ENCODE measurements at regions not wholly inside any gene's neighbourhood (a gene's known extent, or its start where the extent isn't known, plus 50 kb on each side); places are given as distances from the start of the nearest gene placed in this dataset.

- no peaks in the 10 kb centered on the region for H3K36me3 ChIP-seq
- no peak overlapping the region for H3K27ac ChIP-seq
- WGBS, 2 donors, result 87 to 90% methylated on average over 11 of the region's 11 CpGs
- no peaks in the 10 kb centered on the region for H3K9me3 ChIP-seq
- no peak for DNase-seq (ENCODE audit: low spot score in 2 of 2)
- no peaks in the 10 kb centered on the region for H3K4me1 ChIP-seq
- TF ChIP-seq POLR2A (IDR thresholded peaks at IDR 0.05) (no peak), EP300 (IDR thresholded peaks at IDR 0.05) (no peak), CTCF (IDR thresholded peaks at IDR 0.05) (no peak)
- no peak overlapping the region for H3K4me3 ChIP-seq
- no peaks in the 10 kb centered on the region for H3K27me3 ChIP-seq
These were observed 149.7 kb upstream of the PROK2 start for GRCh38 chr3:71934520-71935270.

GRCh38 chr3:71931922-71932321, 147.0 kb upstream of the PROK2 start:
- H3K4me3 ChIP-seq, result no peak overlapping the region
- no peaks in the 10 kb centered on the region for H3K36me3 ChIP-seq
- no peaks in the 10 kb centered on the region for H3K27me3 ChIP-seq
- DNase-seq (ENCODE audit: low spot score in 2 of 2), result no peak
- no peaks in the 10 kb centered on the region for H3K4me1 ChIP-seq
- no peak overlapping the region for H3K27ac ChIP-seq
- H3K9me3 ChIP-seq, result no peaks in the 10 kb centered on the region
- TF ChIP-seq CTCF (IDR thresholded peaks at IDR 0.05) (no peak), POLR2A (IDR thresholded peaks at IDR 0.05) (no peak), EP300 (IDR thresholded peaks at IDR 0.05) (no peak)
- WGBS, 2 donors, result 72 to 83% methylated on average over 5 of the region's 5 CpGs

GRCh38 chr3:71930056-71930991, 145.4 kb upstream of the PROK2 start:
- H3K4me1 ChIP-seq, result no peaks in the 10 kb centered on the region
- H3K9me3 ChIP-seq, result no peaks in the 10 kb centered on the region
- TF ChIP-seq EP300 (IDR thresholded peaks at IDR 0.05) (no peak), CTCF (IDR thresholded peaks at IDR 0.05) (no peak), POLR2A (IDR thresholded peaks at IDR 0.05) (no peak)
- no peak overlapping the region for H3K4me3 ChIP-seq
- no peaks in the 10 kb centered on the region for H3K36me3 ChIP-seq
- no peak for DNase-seq (ENCODE audit: low spot score in 2 of 2)
- 73% methylated on average over 10 of the region's 10 CpGs for WGBS, 2 donors
- no peak overlapping the region for H3K27ac ChIP-seq
- H3K27me3 ChIP-seq, result no peaks in the 10 kb centered on the region

DNA sequence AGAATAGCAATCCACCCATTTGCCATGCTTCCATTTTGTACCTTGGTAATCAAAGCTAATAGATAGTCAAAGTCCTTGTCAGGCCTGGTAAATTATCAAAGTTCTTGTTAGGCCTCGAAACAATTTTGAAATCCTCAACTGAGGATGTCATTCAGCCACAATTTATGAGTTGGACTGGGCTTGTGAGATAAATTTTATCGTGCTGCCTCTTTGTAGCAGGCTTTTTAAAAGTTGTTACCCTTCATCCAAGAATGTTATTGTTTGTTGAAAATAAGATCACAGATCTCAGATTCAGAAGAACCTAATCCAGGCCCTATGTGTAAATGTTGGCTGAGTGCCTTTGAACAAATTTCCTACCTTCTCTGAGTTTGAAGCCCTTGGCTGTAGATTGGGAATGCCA, 143.3 kb upstream of the PROK2 start:
- H3K27me3 ChIP-seq, result no peaks in the 10 kb centered on the region
- WGBS, 2 donors, result 80 to 95% methylated on average over 2 of the region's 2 CpGs
- no peak for DNase-seq (ENCODE audit: low spot score in 2 of 2)
- no peak overlapping the region for H3K27ac ChIP-seq
- no peaks in the 10 kb centered on the region for H3K9me3 ChIP-seq
- TF ChIP-seq EP300 (IDR thresholded peaks at IDR 0.05), result no peak
- no peak for TF ChIP-seq CTCF (IDR thresholded peaks at IDR 0.05)
- no peak for TF ChIP-seq POLR2A (IDR thresholded peaks at IDR 0.05)
- H3K4me1 ChIP-seq, result no peaks in the 10 kb centered on the region
- no peak overlapping the region for H3K4me3 ChIP-seq
- H3K36me3 ChIP-seq, result no peaks in the 10 kb centered on the region

- Histone ChIP-seq H3K27me3 (no peaks in the 10 kb centered on the region), H3K4me1 (no peaks in the 10 kb centered on the region), H3K9me3 (no peaks in the 10 kb centered on the region), H3K36me3 (no peaks in the 10 kb centered on the region), H3K27ac (no peak overlapping the region), H3K4me3 (no peak overlapping the region)
- no peak for DNase-seq (ENCODE audit: low spot score in 2 of 2)
- 85 to 86% methylated on average over 8 of the region's 8 CpGs for WGBS, 2 donors
- no peak for TF ChIP-seq EP300 (IDR thresholded peaks at IDR 0.05)
- TF ChIP-seq POLR2A (IDR thresholded peaks at IDR 0.05), result no peak
- no peak for TF ChIP-seq CTCF (IDR thresholded peaks at IDR 0.05)
These were observed 142.6 kb upstream of the PROK2 start for GRCh38 chr3:71927505-71928066.
